ENCODE measurements at regions not wholly inside any gene's neighbourhood (a gene's known extent, or its start where the extent isn't known, plus 50 kb on each side); places are given as distances from the start of the nearest gene placed in this dataset.

DNA sequence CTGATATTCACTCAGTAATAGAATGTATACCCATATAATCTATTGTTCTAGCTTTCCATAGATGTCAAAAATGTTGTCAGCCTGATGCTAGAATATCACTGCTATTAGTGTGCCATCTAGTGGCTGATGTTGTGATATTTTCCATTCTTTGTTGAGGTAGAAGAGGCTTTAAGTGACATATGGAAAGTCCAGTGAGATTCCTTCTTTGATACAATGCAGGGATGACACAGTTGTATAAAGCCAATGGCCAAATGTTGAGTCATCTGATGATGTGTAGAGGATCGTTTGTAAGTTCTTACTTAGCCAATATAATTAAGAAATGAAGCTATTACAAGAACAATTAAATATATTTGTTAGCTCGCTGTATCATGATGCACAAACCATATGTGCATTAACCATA lies 58.1 kb upstream of the PCED1B start (continued):
- TF ChIP-seq NR2C2 (CRISPR knock-in tag; IDR thresholded peaks at IDR 0.05): no peak
- TF ChIP-seq NR2C2 (tag; IDR thresholded peaks at IDR 0.05): no peak
- no peak for TF ChIP-seq ZNF586 (CRISPR knock-in tag; conservative IDR thresholded peaks at IDR 0.05)
- TF ChIP-seq FOSL1 (tag; conservative IDR thresholded peaks at IDR 0.05): peak; percentile 28; the same call in 1 of the 2 replicates
- TF ChIP-seq RAD21 (CRISPR knock-in tag; conservative IDR thresholded peaks at IDR 0.05 in 1 of 2, IDR thresholded peaks at IDR 0.05 in 1 of 2): peak; percentile 75 to 89
- no peak for TF ChIP-seq GATAD2B (IDR thresholded peaks at IDR 0.05; ENCODE audit: borderline replicate concordance)
- TF ChIP-seq, protein P1, sequence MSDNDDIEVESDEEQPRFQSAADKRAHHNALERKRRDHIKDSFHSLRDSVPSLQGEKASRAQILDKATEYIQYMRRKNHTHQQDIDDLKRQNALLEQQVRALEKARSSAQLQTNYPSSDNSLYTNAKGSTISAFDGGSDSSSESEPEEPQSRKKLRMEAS (CRISPR knock-in tag; IDR thresholded peaks at IDR 0.05): no peak
- TF ChIP-seq HIVEP1 (CRISPR knock-in tag; IDR thresholded peaks at IDR 0.05): no peak
- TF ChIP-seq NFRKB (IDR thresholded peaks at IDR 0.05; ENCODE audit: low read depth): no peak
- TF ChIP-seq, protein P2, sequence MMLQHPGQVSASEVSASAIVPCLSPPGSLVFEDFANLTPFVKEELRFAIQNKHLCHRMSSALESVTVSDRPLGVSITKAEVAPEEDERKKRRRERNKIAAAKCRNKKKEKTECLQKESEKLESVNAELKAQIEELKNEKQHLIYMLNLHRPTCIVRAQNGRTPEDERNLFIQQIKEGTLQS (IDR thresholded peaks at IDR 0.05): peak; percentile 56
- TF ChIP-seq, protein P2 (CRISPR knock-in tag; conservative IDR thresholded peaks at IDR 0.05): no peak
- TF ChIP-seq, protein P3, sequence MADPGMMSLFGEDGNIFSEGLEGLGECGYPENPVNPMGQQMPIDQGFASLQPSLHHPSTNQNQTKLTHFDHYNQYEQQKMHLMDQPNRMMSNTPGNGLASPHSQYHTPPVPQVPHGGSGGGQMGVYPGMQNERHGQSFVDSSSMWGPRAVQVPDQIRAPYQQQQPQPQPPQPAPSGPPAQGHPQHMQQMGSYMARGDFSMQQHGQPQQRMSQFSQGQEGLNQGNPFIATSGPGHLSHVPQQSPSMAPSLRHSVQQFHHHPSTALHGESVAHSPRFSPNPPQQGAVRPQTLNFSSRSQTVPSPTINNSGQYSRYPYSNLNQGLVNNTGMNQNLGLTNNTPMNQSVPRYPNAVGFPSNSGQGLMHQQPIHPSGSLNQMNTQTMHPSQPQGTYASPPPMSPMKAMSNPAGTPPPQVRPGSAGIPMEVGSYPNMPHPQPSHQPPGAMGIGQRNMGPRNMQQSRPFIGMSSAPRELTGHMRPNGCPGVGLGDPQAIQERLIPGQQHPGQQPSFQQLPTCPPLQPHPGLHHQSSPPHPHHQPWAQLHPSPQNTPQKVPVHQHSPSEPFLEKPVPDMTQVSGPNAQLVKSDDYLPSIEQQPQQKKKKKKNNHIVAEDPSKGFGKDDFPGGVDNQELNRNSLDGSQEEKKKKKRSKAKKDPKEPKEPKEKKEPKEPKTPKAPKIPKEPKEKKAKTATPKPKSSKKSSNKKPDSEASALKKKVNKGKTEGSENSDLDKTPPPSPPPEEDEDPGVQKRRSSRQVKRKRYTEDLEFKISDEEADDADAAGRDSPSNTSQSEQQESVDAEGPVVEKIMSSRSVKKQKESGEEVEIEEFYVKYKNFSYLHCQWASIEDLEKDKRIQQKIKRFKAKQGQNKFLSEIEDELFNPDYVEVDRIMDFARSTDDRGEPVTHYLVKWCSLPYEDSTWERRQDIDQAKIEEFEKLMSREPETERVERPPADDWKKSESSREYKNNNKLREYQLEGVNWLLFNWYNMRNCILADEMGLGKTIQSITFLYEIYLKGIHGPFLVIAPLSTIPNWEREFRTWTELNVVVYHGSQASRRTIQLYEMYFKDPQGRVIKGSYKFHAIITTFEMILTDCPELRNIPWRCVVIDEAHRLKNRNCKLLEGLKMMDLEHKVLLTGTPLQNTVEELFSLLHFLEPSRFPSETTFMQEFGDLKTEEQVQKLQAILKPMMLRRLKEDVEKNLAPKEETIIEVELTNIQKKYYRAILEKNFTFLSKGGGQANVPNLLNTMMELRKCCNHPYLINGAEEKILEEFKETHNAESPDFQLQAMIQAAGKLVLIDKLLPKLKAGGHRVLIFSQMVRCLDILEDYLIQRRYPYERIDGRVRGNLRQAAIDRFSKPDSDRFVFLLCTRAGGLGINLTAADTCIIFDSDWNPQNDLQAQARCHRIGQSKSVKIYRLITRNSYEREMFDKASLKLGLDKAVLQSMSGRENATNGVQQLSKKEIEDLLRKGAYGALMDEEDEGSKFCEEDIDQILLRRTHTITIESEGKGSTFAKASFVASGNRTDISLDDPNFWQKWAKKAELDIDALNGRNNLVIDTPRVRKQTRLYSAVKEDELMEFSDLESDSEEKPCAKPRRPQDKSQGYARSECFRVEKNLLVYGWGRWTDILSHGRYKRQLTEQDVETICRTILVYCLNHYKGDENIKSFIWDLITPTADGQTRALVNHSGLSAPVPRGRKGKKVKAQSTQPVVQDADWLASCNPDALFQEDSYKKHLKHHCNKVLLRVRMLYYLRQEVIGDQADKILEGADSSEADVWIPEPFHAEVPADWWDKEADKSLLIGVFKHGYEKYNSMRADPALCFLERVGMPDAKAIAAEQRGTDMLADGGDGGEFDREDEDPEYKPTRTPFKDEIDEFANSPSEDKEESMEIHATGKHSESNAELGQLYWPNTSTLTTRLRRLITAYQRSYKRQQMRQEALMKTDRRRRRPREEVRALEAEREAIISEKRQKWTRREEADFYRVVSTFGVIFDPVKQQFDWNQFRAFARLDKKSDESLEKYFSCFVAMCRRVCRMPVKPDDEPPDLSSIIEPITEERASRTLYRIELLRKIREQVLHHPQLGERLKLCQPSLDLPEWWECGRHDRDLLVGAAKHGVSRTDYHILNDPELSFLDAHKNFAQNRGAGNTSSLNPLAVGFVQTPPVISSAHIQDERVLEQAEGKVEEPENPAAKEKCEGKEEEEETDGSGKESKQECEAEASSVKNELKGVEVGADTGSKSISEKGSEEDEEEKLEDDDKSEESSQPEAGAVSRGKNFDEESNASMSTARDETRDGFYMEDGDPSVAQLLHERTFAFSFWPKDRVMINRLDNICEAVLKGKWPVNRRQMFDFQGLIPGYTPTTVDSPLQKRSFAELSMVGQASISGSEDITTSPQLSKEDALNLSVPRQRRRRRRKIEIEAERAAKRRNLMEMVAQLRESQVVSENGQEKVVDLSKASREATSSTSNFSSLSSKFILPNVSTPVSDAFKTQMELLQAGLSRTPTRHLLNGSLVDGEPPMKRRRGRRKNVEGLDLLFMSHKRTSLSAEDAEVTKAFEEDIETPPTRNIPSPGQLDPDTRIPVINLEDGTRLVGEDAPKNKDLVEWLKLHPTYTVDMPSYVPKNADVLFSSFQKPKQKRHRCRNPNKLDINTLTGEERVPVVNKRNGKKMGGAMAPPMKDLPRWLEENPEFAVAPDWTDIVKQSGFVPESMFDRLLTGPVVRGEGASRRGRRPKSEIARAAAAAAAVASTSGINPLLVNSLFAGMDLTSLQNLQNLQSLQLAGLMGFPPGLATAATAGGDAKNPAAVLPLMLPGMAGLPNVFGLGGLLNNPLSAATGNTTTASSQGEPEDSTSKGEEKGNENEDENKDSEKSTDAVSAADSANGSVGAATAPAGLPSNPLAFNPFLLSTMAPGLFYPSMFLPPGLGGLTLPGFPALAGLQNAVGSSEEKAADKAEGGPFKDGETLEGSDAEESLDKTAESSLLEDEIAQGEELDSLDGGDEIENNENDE (IDR thresholded peaks at IDR 0.05; ENCODE audit: low read depth, low read length): no peak
- TF ChIP-seq, protein P4, sequence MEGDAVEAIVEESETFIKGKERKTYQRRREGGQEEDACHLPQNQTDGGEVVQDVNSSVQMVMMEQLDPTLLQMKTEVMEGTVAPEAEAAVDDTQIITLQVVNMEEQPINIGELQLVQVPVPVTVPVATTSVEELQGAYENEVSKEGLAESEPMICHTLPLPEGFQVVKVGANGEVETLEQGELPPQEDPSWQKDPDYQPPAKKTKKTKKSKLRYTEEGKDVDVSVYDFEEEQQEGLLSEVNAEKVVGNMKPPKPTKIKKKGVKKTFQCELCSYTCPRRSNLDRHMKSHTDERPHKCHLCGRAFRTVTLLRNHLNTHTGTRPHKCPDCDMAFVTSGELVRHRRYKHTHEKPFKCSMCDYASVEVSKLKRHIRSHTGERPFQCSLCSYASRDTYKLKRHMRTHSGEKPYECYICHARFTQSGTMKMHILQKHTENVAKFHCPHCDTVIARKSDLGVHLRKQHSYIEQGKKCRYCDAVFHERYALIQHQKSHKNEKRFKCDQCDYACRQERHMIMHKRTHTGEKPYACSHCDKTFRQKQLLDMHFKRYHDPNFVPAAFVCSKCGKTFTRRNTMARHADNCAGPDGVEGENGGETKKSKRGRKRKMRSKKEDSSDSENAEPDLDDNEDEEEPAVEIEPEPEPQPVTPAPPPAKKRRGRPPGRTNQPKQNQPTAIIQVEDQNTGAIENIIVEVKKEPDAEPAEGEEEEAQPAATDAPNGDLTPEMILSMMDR (IDR thresholded peaks at IDR 0.05 in 2 of 3, conservative IDR thresholded peaks at IDR 0.05 in 1 of 3; ENCODE audit: insufficient read depth in 2 of 3, low read depth in 1 of 3, low read length in 3 of 3): peak; percentile 41 to 74 (median 64); a peak in 5 of 6 replicates
- TF ChIP-seq ZNF174 (CRISPR knock-in tag; IDR thresholded peaks at IDR 0.05): no peak

Measured in K562 (cell line).